NCI-H69 (cell line): ENCODE measurements at regions not wholly inside any gene's neighbourhood (a gene's known extent, or its start where the extent isn't known, plus 50 kb on each side); places are given as distances from the start of the nearest gene placed in this dataset.
"Not testable (repeated sequence)": the region's sequence is repeated elsewhere in the genome, so short reads cannot be mapped to it uniquely, and the experiment has no call there.

ENCODE experiments used
- DNase-seq: peaks from one replicate; lab custom pipeline; 2025; lab: John Stamatoyannopoulos, UW

DNA sequence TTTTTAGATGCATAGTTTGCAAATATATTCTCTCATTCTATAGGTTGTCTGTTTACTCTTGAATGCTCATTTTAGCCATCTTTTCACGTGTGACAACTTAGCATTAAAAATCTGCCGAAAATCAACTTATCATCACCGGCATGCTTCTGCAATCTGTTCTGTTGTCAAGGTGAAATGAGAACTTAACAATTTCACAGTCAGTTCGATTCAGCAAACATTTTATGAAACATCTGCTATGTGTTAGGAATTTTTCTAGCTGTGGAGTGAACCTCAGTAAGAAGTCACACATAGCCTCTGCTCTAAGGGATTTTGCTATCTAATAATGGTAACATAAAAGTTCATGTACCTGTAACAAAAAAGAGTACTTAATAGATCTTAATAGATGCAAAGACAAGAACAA, 256.1 kb downstream of the ZWINT start:
- DNase-seq, result no peak

DNA sequence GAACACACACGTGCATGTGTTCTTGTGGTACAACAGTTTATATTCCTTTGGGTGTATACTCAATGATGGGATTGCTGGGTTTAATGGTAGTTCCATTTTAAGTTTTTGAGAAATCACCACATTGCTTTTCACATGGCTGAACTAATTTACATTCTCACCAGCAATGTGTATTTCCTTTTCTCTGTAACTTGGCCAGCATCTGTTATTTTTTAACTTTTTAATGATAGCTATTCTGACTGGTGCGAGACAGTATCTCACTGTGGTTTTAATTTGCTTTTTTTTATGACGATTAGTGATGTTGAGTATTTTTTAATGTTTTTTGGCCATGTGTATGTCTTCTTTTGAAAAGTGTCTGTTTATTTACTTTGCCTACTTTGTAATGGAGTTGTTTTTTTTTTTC, 256.6 kb downstream of the ZWINT start:
- no peak for DNase-seq

DNA sequence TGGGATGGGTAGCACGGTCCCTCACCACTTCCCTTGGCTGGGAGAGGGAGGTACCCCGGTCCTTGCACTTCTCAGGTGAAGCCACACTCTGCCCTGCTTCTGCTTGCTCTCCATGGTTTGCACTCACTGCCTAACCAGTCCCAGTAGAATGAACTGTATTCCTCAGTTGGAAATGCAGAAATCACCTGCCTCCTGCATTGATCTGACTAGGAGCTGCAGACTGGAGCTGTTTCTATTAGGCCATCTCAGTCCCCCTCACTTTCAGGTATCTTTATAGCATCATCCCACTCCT, 264.9 kb downstream of the ZWINT start:
- no peak for DNase-seq

DNA sequence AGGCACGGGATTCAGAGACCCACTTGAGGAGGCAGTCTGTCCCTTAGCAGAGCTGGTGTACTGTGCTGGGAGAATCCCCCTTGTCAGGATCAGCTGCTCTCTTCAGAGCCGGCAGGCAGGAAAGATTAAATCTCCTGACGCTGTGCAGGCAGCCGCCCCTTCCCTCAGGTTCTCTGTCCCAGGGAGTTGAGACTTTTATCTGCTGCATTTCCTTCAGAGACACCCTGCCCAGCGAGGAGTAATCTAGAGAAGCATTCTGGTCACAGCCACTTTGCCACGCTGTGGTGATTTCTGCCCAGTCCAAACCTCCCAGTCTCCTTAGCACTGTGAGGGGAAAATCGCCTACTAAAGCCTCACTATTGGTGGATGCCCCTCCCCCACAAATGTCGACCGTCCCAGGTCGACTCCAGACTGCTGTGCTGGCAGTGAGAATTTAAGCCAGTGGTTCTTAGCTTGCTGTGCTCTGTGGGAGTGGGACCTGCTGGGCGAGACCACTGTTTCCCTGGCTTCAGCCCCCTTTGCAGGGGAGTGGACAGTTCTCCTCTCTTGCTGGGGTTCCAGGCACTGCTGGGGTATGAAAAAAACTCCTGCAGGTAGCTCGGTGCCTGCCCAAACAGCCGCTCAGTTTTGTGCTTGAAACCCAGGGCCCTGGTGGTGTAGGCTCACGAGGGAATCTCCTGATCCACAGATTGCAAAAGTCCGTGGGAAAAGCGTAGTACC, 265.4 kb downstream of the ZWINT start:
- no peak for DNase-seq

DNA sequence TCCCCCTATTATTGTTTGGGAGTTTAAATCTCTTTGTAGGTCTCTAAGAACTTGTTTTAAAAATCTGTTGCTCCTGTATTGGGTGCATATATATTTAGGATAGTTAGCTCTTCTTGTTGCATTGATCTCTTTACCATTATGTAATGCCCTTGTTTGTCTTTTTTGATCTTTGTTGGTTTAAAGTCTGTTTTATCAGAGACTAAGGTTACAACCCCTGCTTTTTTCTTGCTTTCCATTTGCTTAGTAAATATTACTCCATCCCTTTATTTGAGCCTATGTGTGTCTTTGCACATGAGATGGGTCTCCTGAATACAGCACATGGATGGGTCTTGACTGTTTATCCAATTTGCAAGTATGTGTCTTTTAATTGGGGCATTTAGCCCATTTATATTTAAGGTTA, 267.4 kb downstream of the ZWINT start:
- DNase-seq, result not testable (repeated sequence)

DNA sequence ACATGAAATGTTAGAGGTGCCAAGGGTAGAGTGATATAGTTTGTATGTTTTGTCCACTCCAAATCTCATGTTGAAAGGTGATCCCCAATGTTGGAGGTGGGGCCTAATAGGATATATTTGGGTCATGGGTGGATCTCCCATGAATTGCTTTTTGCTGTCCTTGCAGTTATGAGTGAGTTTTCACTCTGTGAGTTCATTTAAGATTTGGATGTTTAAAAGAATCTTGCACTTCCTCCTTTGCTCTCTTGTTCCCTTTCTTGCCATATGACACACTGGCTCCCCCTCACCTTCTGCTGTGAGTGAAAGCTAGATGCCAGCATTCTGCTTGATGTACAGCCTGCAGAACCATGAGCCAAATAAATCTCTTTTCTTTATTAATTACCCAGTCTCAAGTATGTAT, 269.2 kb downstream of the ZWINT start:
- no peak for DNase-seq

DNA sequence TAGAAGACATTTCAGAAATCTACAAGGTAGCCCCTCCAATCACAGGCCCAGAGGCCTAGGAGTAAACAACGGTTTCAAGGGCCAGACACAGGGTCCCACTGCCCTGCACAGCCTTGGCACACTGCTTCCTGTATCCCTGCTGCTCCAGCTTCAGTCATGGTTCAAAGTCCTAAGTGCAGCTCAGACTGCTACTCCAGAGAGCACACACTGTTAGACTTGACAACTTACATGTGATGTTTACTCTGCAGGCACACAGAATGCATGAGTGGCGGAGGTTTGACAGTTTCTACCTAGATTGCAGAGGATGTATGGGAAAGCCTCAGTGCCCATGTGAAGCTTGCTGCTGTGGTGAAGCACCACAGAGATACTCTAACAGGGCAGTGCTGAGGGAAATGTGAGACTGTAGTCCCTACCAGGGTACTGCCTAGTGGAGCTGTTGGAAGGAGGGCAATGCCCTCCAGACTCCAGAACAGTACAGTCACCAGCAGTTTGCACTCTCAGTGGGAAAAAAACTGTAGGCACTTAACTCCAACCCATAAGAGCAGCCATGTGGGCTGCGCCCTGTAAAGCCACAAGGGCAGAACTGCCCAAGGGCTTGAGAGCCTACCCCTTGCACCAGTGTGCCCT, 270.0 kb downstream of the ZWINT start:
- DNase-seq, result no peak

DNA sequence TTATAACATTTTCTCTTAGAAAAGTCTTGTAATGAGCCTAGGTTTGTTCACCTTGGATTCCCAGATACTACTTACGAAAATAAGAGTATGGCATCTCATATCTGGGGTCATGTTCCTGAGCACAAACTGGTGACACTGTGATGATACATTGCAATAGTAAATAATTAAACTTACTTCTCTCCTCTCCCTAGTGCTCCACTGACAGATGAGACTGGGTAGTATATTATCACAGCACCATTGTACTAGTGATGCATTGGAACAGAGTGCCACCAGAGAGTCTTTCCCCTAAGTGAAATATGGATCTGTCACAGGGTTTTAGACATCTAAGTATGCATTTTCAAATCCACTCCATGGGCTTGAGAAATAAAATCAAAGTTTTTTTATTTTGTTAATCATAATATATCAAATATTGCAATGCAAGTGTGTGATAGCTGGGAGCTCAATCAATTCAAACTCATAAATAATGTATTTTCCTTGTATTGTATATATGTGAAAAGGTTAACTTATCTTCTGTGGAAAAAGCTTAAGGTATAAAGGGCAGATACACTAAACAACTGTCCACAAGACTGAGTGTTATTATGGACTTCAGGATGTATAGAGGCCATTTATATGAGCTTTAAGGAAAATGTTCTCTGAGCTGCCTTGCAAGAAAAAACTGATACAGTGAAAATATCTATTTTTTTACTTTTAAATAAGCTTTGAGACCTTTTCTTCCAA, 275.5 kb downstream of the ZWINT start:
- DNase-seq, result no peak

DNA sequence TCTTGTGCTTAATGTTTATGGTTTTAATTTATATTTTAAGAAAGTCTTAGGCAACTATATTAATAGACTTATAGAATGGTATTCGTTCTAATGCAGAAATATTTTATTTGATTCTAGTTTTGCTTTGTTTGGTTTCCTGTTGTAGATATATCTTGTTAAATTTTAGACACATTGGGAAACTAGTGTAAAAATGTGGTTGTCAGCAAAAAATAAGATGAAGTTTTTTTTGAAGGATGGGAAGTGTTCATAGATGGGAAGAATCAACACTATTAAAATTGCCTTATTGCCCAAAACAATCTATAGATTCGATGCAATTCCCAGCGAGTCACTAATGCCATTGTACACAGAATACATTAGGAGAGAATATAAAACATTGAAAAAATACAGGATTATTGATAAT, 278.9 kb downstream of the ZWINT start:
- no peak for DNase-seq

DNA sequence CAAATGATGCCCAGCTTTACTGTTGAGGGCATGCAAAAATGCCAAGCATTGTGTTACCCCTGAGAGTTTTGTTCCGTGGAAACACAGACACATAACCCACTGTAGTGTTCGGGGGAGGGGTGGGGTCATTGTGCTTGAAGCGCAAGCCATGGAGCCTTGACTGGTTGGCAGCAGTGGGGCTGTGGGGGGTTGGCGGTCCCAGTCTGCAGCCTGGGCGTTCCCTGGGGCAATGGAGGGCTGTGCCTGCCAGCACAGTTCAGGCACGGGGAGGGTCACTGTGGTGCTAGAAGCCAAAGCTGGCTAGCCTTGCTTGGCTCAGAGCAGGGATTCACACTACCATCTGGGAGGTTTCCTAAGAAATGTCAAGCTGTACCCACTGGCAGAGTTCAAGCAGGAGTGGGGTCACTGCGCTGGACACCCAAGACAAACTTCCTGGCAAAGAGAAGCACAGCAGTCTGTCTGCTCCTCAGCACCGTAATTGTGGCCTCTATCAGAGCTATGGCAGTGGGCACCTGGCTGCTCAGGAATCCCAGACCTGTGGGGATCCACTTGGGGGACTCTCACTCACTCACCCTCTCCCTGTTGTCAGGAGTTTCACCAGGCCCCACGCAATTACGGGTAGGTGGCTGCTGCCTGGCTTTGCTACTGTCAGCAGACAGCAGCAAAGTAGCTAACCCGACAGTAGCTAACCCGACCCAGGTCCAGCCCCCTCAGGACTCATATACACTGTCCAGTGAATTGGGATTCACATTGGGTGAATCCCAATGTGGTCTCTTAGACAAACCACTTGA, 292.4 kb downstream of the ZWINT start:
- no peak for DNase-seq

DNA sequence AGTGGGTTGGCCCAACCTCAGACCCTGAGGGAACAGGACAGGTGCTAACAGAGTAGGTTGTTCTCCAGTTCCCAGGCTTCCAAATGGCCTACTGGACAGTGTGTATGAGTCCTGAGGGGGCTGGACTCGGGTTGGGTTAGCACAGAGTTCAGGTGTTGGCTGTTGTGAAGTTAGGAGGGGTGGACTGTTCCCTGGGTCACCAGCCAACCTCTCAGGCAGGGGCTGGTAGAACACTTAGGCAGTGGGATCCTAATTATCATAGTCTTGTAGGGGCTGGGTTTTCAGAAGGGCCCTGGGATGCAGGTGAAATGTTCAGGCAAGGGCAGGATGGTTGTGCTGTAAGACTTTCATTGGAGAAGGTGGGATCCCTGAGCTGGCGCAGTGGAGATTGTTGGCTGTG, 293.0 kb downstream of the ZWINT start:
- DNase-seq, result no peak

DNA sequence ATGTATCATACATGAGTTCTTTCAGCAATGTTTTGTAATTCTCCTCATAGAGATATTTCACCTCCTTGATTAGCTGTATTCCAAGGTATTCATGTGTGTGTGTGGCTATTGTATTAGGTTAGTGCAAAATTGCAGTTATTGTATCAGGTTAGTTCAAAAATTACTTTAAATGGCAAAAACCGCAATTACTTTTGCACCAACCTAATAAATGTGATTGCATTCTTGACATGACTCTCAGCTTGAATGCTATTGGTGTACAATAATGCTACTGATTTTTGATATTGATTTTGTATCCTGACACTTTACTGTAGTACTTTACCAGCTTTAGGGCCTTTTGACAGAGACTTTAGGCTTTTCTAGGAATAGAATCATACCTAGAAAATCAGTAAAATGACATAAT, 297.4 kb downstream of the ZWINT start:
- no peak for DNase-seq

DNA sequence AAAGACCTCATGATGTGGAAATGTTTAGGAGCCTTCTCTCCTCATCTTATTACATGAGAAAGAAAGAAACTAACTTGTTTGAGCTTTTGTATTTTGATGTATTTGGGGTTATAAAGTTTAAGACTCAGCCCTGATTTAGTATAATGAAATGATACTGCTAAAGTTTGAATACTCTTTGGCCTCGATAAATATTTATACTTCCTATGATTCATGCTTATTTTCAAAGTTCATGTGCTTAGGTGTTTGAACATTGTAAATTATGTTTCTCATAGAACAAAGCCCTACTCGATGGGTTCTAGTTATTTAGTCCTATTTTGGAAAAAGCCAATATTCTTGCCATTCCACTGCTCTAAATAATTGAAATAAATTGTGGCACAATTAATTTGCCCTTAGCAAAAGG, 303.2 kb downstream of the ZWINT start:
- no peak for DNase-seq

DNA sequence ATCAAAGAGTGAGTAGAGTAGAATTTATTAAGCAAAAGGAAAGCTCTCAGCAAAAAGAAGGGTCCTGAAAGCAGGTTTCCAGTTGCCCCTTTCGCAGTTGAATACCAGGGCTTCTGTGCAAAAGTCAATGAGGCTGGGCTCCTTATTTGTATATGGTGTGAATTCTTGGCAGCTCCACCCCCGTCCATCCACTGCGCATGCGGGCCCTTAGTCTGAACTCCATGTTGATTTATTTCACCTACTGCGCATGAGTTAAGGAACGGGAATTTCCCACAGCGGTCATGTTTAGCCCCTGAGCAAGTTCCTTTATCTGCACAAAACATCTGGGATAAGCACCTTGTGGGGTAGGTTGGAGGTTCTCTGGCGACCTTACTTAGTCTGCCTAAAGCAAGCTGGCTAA, 325.6 kb downstream of the ZWINT start:
- no peak for DNase-seq

DNA sequence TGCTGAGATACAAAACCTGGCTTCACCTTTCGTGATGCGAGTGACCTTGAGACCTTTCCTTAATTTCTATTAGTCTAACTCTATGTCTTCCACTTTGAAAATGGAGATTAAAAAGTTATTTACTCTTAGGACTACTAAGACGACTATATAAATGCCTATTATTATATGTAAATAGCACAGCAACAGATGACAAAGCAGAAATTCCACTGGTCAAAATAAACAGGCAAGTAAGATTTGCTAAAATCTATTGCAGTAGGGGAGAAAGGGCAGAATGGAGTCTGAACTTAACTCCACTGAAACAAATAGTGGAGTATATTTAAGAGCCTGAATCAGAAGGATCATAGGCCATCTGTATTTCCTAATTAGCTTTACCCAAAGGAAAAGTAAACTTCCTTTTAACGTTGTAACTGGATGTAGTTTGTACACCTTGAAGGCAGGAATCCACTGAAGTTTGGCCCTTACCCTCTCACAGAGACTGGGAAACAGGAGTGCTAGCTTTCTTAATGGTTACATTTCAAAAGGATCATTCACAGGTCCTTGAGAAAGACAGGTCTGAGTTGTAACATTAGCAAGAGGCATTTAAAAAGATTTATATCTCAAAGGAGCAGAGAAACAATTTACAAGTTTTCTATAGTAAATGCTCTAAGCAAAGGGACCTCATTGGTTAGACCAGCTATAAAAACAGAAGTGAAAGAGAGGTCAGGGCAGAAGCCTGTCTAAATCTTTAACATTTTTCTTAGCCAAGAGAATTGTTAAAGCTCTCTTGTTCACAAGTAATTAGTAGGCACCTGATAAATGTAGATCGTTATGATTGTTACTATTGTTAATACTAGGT, 332.5 kb downstream of the ZWINT start:
- no peak for DNase-seq

DNA sequence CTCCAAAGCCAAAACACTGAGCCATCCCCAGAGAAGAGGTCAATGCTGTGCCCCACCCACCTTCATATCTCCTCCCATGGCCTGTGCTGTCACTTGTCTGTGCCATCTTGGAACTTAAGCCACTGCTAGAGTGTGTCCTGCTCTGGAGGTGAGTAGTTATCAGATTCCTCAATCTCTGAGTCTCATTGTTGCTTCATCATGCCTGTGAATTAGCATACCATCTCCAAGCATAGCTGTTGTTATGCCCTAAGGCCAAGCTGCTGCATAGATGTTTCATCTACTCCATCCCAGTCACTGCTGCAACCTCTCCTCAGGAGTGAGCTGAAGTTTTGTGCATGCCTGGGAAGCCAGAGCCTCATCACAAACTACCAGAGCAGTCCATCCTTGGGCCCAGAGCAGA, 349.0 kb downstream of the ZWINT start:
- no peak for DNase-seq

DNA sequence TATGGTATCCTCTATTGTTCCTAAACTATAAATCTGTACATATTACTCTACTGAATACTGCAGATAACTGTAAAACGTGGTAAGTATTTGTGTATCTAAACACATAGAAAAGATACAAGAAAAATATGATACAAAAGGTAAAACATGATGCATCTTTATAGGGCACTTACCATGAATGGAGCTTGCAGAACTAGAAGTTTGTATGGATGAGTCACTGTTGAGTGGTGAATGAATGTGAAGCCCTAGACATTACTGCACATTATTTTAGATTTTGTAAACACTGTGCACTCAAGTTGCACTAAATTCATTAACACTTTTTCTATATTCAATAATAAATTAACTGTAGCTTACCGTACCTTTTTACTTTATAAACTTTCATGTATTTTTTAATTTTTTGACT, 357.5 kb downstream of the ZWINT start:
- DNase-seq, result no peak

DNA sequence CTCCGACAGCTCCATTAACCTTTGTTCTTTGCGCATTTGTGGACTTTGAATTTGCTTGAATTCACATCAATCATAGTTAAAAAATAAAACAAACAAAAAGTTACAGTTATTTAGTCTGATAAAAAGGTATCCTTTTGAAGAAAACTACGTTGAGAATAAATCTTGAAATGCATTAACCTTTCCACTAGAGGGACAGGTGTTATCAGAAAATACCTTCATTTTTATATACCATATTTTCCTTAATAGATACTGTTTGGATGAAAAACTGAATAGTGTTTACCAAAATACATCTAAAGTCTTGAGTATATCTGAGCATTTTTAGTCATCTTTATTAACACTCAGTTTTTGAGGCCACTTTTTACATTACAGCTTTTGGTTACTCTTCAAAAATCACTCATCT, 371.9 kb downstream of the ZWINT start:
- no peak for DNase-seq

DNA sequence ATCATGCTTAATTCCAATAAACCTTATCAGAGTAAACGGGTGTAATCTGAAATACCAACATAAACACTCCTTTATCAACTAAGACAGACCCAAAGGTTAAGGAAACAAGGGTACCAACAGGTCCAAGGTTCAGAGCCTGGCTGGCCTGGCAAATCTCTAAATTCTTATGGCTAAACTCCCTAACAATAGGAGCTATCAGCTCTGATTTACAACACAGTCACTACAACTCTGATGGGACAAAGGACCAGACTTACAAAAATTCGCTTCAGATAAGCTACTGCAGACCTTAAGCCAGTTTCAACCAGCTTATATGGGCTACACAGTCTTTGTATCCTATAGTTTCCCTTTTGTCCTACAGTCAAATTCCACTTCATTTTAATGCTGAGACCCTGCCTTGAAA, 381.9 kb downstream of the ZWINT start:
- no peak for DNase-seq

DNA sequence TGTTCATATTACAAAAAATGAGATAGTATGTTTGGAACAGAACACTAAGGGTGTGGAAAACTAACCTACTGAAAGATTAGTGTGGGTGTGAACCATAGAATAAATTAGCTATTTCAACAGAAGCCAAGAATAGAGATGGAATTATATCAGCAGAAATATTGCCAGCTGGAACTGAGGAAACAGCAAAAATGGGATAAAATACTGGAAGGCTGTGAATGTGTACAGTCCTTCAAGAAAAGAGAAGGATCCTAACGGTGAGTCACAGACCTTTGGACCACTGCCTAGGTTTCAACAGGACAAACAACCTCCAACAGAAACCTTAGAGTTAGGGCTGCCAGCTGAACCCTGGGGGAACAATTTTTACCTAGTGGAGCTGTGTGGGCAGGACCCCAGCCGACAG, 395.0 kb downstream of the ZWINT start:
- no peak for DNase-seq

DNA sequence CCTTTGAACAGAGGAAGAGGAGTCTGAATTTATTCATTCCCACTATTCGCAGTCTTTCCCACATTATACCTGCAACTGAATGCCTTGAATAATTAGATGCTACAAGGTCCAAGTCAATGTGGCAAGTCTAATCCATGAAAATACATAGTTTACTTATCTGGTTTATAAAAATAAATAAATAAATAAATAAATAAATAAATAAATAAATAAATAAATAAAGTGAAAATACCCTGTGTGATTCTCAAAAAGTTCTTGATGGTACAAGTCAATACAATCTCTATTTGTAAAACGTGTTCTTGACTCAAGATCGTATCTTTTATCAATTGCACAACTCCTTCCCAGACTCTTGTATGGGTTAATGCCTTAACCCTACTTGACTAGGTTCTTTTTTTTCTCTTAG, 417.7 kb downstream of the ZWINT start:
- no peak for DNase-seq

DNA sequence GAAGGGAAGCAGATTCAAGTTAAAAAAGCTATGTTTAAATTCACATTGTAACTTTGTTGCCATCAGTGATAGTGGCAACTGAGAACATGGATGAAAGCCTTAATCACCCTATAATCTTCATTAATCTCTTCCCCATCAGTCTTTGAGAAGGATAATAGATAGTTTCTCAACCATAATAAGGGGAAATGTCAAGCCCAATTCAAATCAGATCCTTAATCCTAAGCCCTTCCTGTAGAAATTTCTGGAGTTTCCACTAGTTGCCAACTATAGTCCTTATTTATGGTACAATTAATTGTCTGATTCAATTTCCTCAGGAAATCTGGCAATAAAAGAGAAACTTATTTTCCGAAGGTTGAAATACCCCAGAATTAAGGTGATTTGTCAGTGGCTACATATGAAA, 431.8 kb downstream of the ZWINT start:
- no peak for DNase-seq
